OCI-LY7 (cell line): ENCODE measurements at regions not wholly inside any gene's neighbourhood (a gene's known extent, or its start where the extent isn't known, plus 50 kb on each side); places are given as distances from the start of the nearest gene placed in this dataset.
A peak's percentile ranks its signal among the peaks of the same experiment; 100 is the strongest.

ENCODE experiments used
- BruUV-seq: library from RNA; stranded (reverse); fragments of 400-500 nt; replicated peaks from 2 replicates; lab custom pipeline; 2021; lab: Mats Ljungman, UMichigan
- CTCF ChIA-PET: fragments of 300-600 bp; sonication (Branson Sonifier 250); formaldehyde crosslinking; loops from one replicate; lab custom pipeline; 2022; ENCODE audit warnings: antibody characterized with exemption; ENCODE audit not compliant: unreplicated experiment; lab: Charles Lee
- POLR2A ChIA-PET: fragments of 300-600 bp; sonication (Branson Sonifier 250); formaldehyde crosslinking; loops from one replicate; lab custom pipeline; 2022; ENCODE audit warnings: antibody characterized with exemption; lab: Charles Lee
- DNase-seq: peaks from one replicate; pipeline ENCODE4 v3.0.0-alpha.2; 2015; ENCODE audit warnings: low spot score
- H2AFZ ChIP-seq: fragments of 200-600 bp; sonication (generic), shearing (Covaris generic); 2 replicates; pipeline ENCODE4 v1.6.1; 2014; ENCODE audit warnings: mild to moderate bottlenecking, antibody characterized with exemption, low read length, moderate library complexity
- H3K27ac ChIP-seq: fragments of 200-600 bp; sonication (generic); 2 replicates; pipeline ENCODE4 v1.5.1; 2014; ENCODE audit warnings: mixed run types, low read depth, mild to moderate bottlenecking, moderate library complexity, low read length, inconsistent platforms; ENCODE audit not compliant: poor library complexity, severe bottlenecking
- H3K36me3 ChIP-seq: fragments of 200-600 bp; sonication (generic); 2 replicates; pipeline ENCODE4 v1.6.1; 2014; ENCODE audit warnings: mild to moderate bottlenecking, antibody characterized with exemption, low read length, moderate library complexity, mixed read lengths; ENCODE audit not compliant: insufficient read depth
- H3K4me1 ChIP-seq: fragments of 200-600 bp; sonication (generic); 2 replicates; pipeline ENCODE4 v1.5.1; 2014; ENCODE audit warnings: mild to moderate bottlenecking, low read length; ENCODE audit not compliant: insufficient read depth, poor library complexity, severe bottlenecking
- H3K4me2 ChIP-seq: fragments of 200-600 bp; sonication (generic); 2 replicates; pipeline ENCODE4 v1.6.1; 2014; ENCODE audit warnings: mild to moderate bottlenecking, low read length
- H3K4me3 ChIP-seq: fragments of 200-600 bp; sonication (generic); 2 replicates; pipeline ENCODE4 v1.5.1; 2014; ENCODE audit warnings: mild to moderate bottlenecking, low read depth, low read length; ENCODE audit not compliant: poor library complexity, severe bottlenecking
- H3K79me2 ChIP-seq: fragments of 200-600 bp; sonication (generic); 2 replicates; pipeline ENCODE4 v1.6.1; 2016; ENCODE audit warnings: low read depth, mild to moderate bottlenecking, low read length, moderate library complexity, mixed read lengths; ENCODE audit not compliant: insufficient read depth
- H3K9me2 ChIP-seq: fragments of 200-600 bp; sonication (generic); 2 replicates; pipeline ENCODE4 v1.6.1; 2016; ENCODE audit warnings: mild to moderate bottlenecking, low read length, mixed read lengths; ENCODE audit not compliant: insufficient read depth
- H3K9me3 ChIP-seq: fragments of 200-600 bp; sonication (generic); 2 replicates; pipeline ENCODE4 v1.6.1; 2014; ENCODE audit warnings: mild to moderate bottlenecking, mixed run types, low read length, mixed read lengths
- H4K20me1 ChIP-seq: fragments of 200-600 bp; sonication (generic); 2 replicates; pipeline ENCODE4 v1.6.1; 2014; ENCODE audit warnings: mild to moderate bottlenecking, antibody characterized with exemption, low read length, moderate library complexity, mixed read lengths; ENCODE audit not compliant: insufficient read depth
- CTCF ChIP-seq: fragments of 200-600 bp; sonication (generic); conservative IDR thresholded peaks from 2 replicates; pipeline ENCODE4 v1.5.1; 2014; ENCODE audit warnings: mild to moderate bottlenecking, antibody characterized with exemption, low read length, moderate library complexity, mixed read lengths
- EZH2phosphoT487 ChIP-seq: fragments of 200-600 bp; sonication (generic); IDR thresholded peaks from 2 replicates; pipeline ENCODE4 v1.6.1; 2018; ENCODE audit warnings: low read depth, borderline replicate concordance, mild to moderate bottlenecking, mixed run types, antibody characterized with exemption, low read length, moderate library complexity, mixed read lengths
- intact Hi-C: fragments of 100-400 bp; cut with micrococcal nuclease; formaldehyde crosslinking; loops from one replicate; pipeline ENCODE4 v1.10.0; 2022; ENCODE audit not compliant: unreplicated experiment

DNA sequence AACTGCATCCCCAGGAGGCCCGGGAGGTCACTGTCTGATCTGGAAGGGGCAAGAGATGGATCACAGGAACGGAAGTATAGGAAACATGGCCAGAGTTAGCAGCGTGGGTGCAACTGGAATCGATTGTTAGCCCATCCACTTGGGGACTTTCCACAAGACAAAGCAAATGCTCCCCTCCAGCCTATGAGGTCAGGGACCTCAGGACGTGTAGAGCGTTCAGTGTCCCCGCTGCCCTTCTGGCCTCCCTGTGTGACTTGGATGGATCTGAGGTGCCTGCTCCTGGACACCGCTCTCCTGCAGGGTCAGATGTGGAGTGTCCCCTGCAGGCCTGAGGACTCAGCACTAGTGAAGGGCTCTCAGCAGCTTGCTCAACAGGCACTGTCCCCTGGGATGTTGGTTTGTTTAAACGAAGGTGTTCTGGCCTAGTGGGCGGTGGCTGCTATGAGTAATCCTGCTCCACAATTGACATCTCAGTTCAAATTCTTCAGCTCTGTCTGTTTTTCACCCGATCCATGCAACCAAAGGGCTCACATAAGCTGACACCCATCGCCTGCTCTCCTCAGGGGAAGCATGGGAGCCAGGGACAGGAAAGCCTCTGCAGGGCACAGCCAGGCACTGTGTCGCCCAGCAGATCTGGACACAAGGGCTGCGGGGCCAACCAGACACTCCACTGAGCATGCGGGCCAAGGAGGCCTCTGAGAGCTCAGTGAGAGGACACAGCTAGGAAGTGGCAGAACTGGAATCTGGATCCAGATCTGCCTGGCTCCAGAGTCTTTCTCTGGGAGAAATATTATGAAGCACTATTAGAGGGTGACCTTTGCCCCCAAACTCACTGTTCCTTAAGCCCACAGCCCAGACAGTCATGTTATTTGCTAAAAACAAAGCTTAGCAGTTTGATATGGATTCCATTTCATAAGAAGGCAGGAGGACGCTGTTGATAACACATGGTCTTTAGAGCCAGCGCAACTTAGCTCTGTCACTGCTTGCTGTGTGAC, 78.5 kb downstream of the RHOB start:
- BruUV-seq: no TSS peak
- Histone ChIP-seq H3K9me2 (no peaks in the 10 kb centered on the region), H3K4me2 (peak overlapping the region; percentile 18; the same call in 1 of the 2 replicates), H4K20me1 (no peaks in the 10 kb centered on the region), H3K4me1 (peaks cover 15% of the 10 kb centered on the region), H3K36me3 (no peaks in the 10 kb centered on the region), H3K27ac (no peak overlapping the region), H2AFZ (peak overlapping the region; percentile 68; the same call in 1 of the 2 replicates), H3K9me3 (no peaks in the 10 kb centered on the region), H3K4me3 (no peak overlapping the region), H3K79me2 (no peaks in the 10 kb centered on the region)
- intact Hi-C loops: no loop called here
- ChIA-PET POLR2A (interaction anchor here (0.9 kb wide), 1 partner anchor 94 kb away, joined by 4 read pairs; no protein-coding TSS in a partner anchor), CTCF (interaction anchor here (0.5 kb wide), 1 partner anchor 123 kb away, joined by 3 read pairs; no protein-coding TSS in a partner anchor)
- TF ChIP-seq CTCF: no peak
- TF ChIP-seq EZH2phosphoT487: no peak
- no peak for DNase-seq

- CTCF ChIA-PET: no interaction called here
Observed at GRCh38 chr2:20526160-20526559, 79.3 kb downstream of the RHOB start.

More at GRCh38 chr2:20526160-20526559, 79.3 kb downstream of the RHOB start:
- Histone ChIP-seq H3K9me3 (no peaks in the 10 kb centered on the region), H3K4me3 (no peak overlapping the region), H3K4me2 (no peak overlapping the region), H2AFZ (no peak overlapping the region), H3K27ac (no peak overlapping the region), H3K9me2 (no peaks in the 10 kb centered on the region), H3K79me2 (no peaks in the 10 kb centered on the region), H3K4me1 (peaks cover 15% of the 10 kb centered on the region), H4K20me1 (no peaks in the 10 kb centered on the region), H3K36me3 (no peaks in the 10 kb centered on the region)
- intact Hi-C loops: no loop called here
- no TSS peak for BruUV-seq
- DNase-seq: no peak
- POLR2A ChIA-PET: interaction anchor here (0.9 kb wide), 1 partner anchor 93 kb away, joined by 4 read pairs; no protein-coding TSS in a partner anchor
- TF ChIP-seq EZH2phosphoT487 (no peak), CTCF (no peak)
